ENCODE measurements at regions not wholly inside any gene's neighbourhood (a gene's known extent, or its start where the extent isn't known, plus 50 kb on each side); places are given as distances from the start of the nearest gene placed in this dataset.

DNA sequence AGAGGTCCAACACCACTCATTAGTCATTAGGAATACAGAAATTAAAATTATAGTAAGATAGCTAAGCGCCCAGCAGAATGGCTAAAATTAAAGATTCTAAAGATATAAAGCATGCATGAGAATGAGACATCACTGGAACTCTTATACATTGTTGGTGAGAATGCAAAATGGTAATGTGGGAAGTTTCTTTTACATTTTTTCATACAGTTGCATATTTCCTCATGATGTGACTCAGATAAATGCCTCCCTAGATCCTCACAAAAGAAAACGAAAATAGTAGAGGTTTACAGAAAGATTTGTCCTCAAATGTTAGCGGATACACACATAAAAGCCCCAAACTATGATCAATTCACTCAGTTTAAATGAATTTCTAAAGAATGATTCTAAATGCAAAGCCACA is 633.7 kb upstream of the GJE1 start:
- Histone ChIP-seq H3K9me2 (replicated peaks; ENCODE audit: insufficient read depth, low read length) (no peaks in the 10 kb centered on the region), H3K79me2 (ENCODE audit: insufficient read depth, low read length) (no peaks in the 10 kb centered on the region), H3K4me2 (ENCODE audit: low read depth, low read length, poor library complexity, severe bottlenecking) (no peak overlapping the region), H3K9me3 (ENCODE audit: insufficient read depth, low read length) (no peaks in the 10 kb centered on the region), H2AFZ (ENCODE audit: low read depth, low read length, severe bottlenecking) (no peak overlapping the region), H4K20me1 (ENCODE audit: low read depth, low read length) (no peaks in the 10 kb centered on the region), H3K9ac (ENCODE audit: low read length) (no peak overlapping the region), H3K27me3 (ENCODE audit: low read length) (no peaks in the 10 kb centered on the region), H3K36me3 (ENCODE audit: low read length) (no peaks in the 10 kb centered on the region), H3F3A (ENCODE audit: insufficient read depth) (no peaks in the 10 kb centered on the region; the same call in 1 of the 2 replicates), H3K27ac (ENCODE audit: low read depth, low read length) (no peak overlapping the region), H3K4me3 (ENCODE audit: insufficient read depth, low read length, poor library complexity, severe bottlenecking) (no peak overlapping the region)
- TF ChIP-seq, protein P1, sequence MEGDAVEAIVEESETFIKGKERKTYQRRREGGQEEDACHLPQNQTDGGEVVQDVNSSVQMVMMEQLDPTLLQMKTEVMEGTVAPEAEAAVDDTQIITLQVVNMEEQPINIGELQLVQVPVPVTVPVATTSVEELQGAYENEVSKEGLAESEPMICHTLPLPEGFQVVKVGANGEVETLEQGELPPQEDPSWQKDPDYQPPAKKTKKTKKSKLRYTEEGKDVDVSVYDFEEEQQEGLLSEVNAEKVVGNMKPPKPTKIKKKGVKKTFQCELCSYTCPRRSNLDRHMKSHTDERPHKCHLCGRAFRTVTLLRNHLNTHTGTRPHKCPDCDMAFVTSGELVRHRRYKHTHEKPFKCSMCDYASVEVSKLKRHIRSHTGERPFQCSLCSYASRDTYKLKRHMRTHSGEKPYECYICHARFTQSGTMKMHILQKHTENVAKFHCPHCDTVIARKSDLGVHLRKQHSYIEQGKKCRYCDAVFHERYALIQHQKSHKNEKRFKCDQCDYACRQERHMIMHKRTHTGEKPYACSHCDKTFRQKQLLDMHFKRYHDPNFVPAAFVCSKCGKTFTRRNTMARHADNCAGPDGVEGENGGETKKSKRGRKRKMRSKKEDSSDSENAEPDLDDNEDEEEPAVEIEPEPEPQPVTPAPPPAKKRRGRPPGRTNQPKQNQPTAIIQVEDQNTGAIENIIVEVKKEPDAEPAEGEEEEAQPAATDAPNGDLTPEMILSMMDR (IDR thresholded peaks at IDR 0.05; ENCODE audit: insufficient read depth, low read length, poor library complexity, severe bottlenecking), result no peak
- no peak for TF ChIP-seq EZH2phosphoT487 (conservative IDR thresholded peaks at IDR 0.05; ENCODE audit: low read length)

DNA sequence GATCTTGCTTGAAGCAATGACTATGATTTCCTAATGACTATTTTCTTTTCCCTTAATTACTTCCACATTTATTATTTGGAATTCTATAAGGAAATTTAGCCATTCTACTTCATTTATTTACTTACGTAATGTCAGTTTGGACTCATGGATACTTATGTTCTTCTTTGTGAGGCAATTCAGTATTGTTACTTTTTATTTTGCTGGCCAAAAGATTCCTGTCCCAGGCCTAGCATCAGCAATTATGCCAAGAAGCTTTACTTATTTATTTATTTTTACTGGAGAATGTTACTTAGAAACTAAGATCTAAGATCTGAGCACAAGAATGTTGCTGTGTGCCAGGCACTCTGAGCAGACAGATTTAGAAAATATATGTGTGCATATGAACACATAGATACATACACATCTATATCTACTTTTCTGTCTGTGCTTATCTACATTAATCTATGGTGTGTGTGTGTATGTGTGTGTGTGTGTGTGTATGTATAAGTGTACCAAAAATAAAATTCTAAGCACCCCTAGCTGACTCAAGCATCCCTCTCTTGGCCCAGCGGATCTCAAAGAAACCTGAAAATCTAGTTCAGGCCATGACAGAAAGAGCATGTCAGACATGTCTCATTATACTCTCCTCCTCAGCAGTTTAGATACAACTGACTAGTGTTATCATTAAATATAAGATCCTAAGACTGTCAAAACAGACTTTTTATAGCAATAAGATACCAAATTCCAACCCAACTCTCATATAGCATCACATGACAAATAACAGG is 640.0 kb upstream of the GJE1 start:
- Histone ChIP-seq H3K9ac (ENCODE audit: low read length) (no peak overlapping the region), H3K79me2 (ENCODE audit: insufficient read depth, low read length) (no peaks in the 10 kb centered on the region), H2AFZ (ENCODE audit: low read depth, low read length, severe bottlenecking) (peak overlapping the region; percentile 27), H3K27ac (ENCODE audit: low read depth, low read length) (no peak overlapping the region), H3K4me2 (ENCODE audit: low read depth, low read length, poor library complexity, severe bottlenecking) (no peak overlapping the region), H3K36me3 (ENCODE audit: low read length) (no peaks in the 10 kb centered on the region), H3K4me3 (ENCODE audit: insufficient read depth, low read length, poor library complexity, severe bottlenecking) (no peak overlapping the region), H3K27me3 (ENCODE audit: low read length) (no peaks in the 10 kb centered on the region), H4K20me1 (ENCODE audit: low read depth, low read length) (no peaks in the 10 kb centered on the region), H3K9me3 (ENCODE audit: insufficient read depth, low read length) (no peaks in the 10 kb centered on the region), H3F3A (ENCODE audit: insufficient read depth) (0 out of 2 replicates have a peak, but pooled peaks cover under 1% of the 10 kb centered on the region), H3K9me2 (replicated peaks; ENCODE audit: insufficient read depth, low read length) (no peaks in the 10 kb centered on the region)
- no peak for TF ChIP-seq EZH2phosphoT487 (conservative IDR thresholded peaks at IDR 0.05; ENCODE audit: low read length)
- TF ChIP-seq, protein P1 (IDR thresholded peaks at IDR 0.05; ENCODE audit: insufficient read depth, low read length, poor library complexity, severe bottlenecking), result no peak

DNA sequence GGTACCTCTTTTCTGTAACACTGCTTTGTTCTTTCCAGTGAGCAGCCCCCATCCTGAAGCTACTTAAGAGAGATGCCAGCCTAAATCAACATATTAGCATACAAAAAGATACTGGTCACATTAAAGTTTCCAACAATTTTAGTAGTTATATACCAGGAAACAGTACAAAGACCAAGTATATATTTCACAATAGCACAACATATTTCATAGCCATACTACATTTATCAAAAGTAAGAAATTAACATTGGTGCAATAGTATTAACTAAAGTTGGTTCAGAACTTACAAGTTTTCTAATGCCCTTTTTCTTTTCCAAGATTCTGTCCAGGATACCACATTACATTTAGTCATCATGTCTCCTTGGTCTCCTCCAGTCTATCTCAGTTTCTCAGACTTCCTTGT is 641.0 kb upstream of the GJE1 start:
- no peaks in the 10 kb centered on the region for H3K27me3 ChIP-seq (ENCODE audit: low read length)
- H4K20me1 ChIP-seq (ENCODE audit: low read depth, low read length), result no peaks in the 10 kb centered on the region
- H3F3A ChIP-seq (ENCODE audit: insufficient read depth), result peaks cover 11% of the 10 kb centered on the region; the same call in 1 of the 2 replicates
- no peaks in the 10 kb centered on the region for H3K79me2 ChIP-seq (ENCODE audit: insufficient read depth, low read length)
- TF ChIP-seq EZH2phosphoT487 (conservative IDR thresholded peaks at IDR 0.05; ENCODE audit: low read length), result no peak
- TF ChIP-seq, protein P1 (IDR thresholded peaks at IDR 0.05; ENCODE audit: insufficient read depth, low read length, poor library complexity, severe bottlenecking), result no peak
- no peak overlapping the region for H3K4me3 ChIP-seq (ENCODE audit: insufficient read depth, low read length, poor library complexity, severe bottlenecking)
- no peak overlapping the region for H3K27ac ChIP-seq (ENCODE audit: low read depth, low read length)
- H2AFZ ChIP-seq (ENCODE audit: low read depth, low read length, severe bottlenecking), result no peak overlapping the region
- no peaks in the 10 kb centered on the region for H3K9me3 ChIP-seq (ENCODE audit: insufficient read depth, low read length)
- no peaks in the 10 kb centered on the region for H3K9me2 ChIP-seq (replicated peaks; ENCODE audit: insufficient read depth, low read length)
- no peak overlapping the region for H3K9ac ChIP-seq (ENCODE audit: low read length)
- no peak overlapping the region for H3K4me2 ChIP-seq (ENCODE audit: low read depth, low read length, poor library complexity, severe bottlenecking)
- H3K36me3 ChIP-seq (ENCODE audit: low read length), result no peaks in the 10 kb centered on the region
